CD14-positive monocyte (primary cell): ENCODE measurements at regions not wholly inside any gene's neighbourhood (a gene's known extent, or its start where the extent isn't known, plus 50 kb on each side); places are given as distances from the start of the nearest gene placed in this dataset.

Experiments
- DNase-seq, 3 donors: peaks; one replicate each; pipeline ENCODE4 v3.0.0-alpha.2; 2011 to 2022
- H2AFZ ChIP-seq: 2 replicates; pipeline ENCODE4 v1.6.0; 2012; ENCODE audit warnings: mild to moderate bottlenecking, low read depth, low read length, inconsistent platforms; ENCODE audit not compliant: insufficient read depth, poor library complexity, severe bottlenecking
- H3K27ac ChIP-seq, 2 donors: 1 replicate in 1 of 2; 2 replicates in 1 of 2; pipeline ENCODE4 v1.5.1; 2012 to 2013; ENCODE audit warnings: low read length in 2 of 2, control low read depth in 1 of 2, inconsistent platforms in 1 of 2, low read depth in 1 of 2, mild to moderate bottlenecking in 1 of 2
- H3K27me3 ChIP-seq, 2 donors: one replicate each; pipeline versions ENCODE4 v1.6.0 to v1.6.1; 2011 to 2013; ENCODE audit warnings: low read length in 2 of 2; ENCODE audit not compliant: control insufficient read depth in 2 of 2, insufficient read depth in 2 of 2
- H3K36me3 ChIP-seq, 2 donors: replicated peaks in 1 of 2; 1 replicate in 1 of 2; 2 replicates in 1 of 2; pipeline versions ENCODE4 v1.5.1 to v1.6.1; 2012 to 2013; ENCODE audit warnings: low read length in 2 of 2, control low read depth in 1 of 2, inconsistent platforms in 1 of 2, mild to moderate bottlenecking in 1 of 2; ENCODE audit not compliant: insufficient read depth in 2 of 2, control insufficient read depth in 1 of 2
- H3K4me1 ChIP-seq, 2 donors: 1 replicate in 1 of 2; 2 replicates in 1 of 2; pipeline versions ENCODE4 v1.5.1 to v1.6.1; 2012 to 2013; ENCODE audit warnings: low read length in 2 of 2, control low read depth in 1 of 2, inconsistent platforms in 1 of 2, mild to moderate bottlenecking in 1 of 2, moderate library complexity in 1 of 2; ENCODE audit not compliant: insufficient read depth in 2 of 2, control insufficient read depth in 1 of 2
- H3K4me2 ChIP-seq: replicated peaks from 2 replicates; pipeline ENCODE3; 2012; ENCODE audit warnings: low read length, moderate library complexity, mild to moderate bottlenecking; ENCODE audit not compliant: poor library complexity, severe bottlenecking; ENCODE audit errors: extremely low read depth
- H3K4me3 ChIP-seq, 3 experiments: fragments of 200-600 bp in 1 of 3; sonication (generic) in 1 of 3; replicated peaks in 1 of 3; 1 replicate in 2 of 3; 2 replicates in 1 of 3; pipeline ENCODE4 v1.5.1; 2011 to 2013; ENCODE audit warnings: low read length in 3 of 3, mild to moderate bottlenecking in 3 of 3, control low read depth in 2 of 3, low read depth in 2 of 3, inconsistent platforms in 1 of 3, moderate library complexity in 1 of 3
- H3K79me2 ChIP-seq: 2 replicates; pipeline ENCODE4 v1.6.0; 2012; ENCODE audit warnings: mild to moderate bottlenecking, control low read depth, inconsistent platforms, low read length, moderate library complexity; ENCODE audit not compliant: insufficient read depth
- H3K9ac ChIP-seq: 2 replicates; pipeline ENCODE4 v1.6.0; 2017; ENCODE audit warnings: low read length, mild to moderate bottlenecking; ENCODE audit not compliant: insufficient read depth, poor library complexity, severe bottlenecking
- H3K9me3 ChIP-seq, 2 donors: replicated peaks in 1 of 2; 1 replicate in 1 of 2; 2 replicates in 1 of 2; pipeline versions ENCODE4 v1.5.1 to v1.6.1; 2012 to 2013; ENCODE audit warnings: low read length in 2 of 2, control low read depth in 1 of 2; ENCODE audit not compliant: control insufficient read depth in 1 of 2, insufficient read depth in 1 of 2
- H4K20me1 ChIP-seq: 2 replicates; pipeline ENCODE4 v1.6.0; 2012; ENCODE audit warnings: mild to moderate bottlenecking, low read length, control low read depth, moderate library complexity; ENCODE audit not compliant: insufficient read depth
- H3K27ac Mint-ChIP-seq, 7 donors: one replicate each; pipeline ENCODE4 v1.8.0; 2020; ENCODE audit warnings: mild to moderate bottlenecking in 7 of 7, mixed read lengths in 7 of 7, moderate library complexity in 6 of 7, inconsistent platforms in 2 of 7
- H3K27me3 Mint-ChIP-seq, 3 donors: one replicate each; pipeline ENCODE4 v1.8.0; 2021 to 2022; ENCODE audit warnings: low read depth in 3 of 3, mild to moderate bottlenecking in 3 of 3, mixed read lengths in 3 of 3, moderate library complexity in 3 of 3, inconsistent platforms in 1 of 3
- H3K36me3 Mint-ChIP-seq, 2 donors: one replicate each; pipeline ENCODE4 v1.8.0; 2020; ENCODE audit warnings: mixed read lengths in 2 of 2, inconsistent platforms in 1 of 2, mild to moderate bottlenecking in 1 of 2
- H3K4me1 Mint-ChIP-seq: one replicate; pipeline ENCODE4 v1.8.0; 2020; ENCODE audit warnings: mild to moderate bottlenecking, mixed read lengths
- H3K4me3 Mint-ChIP-seq, 2 donors: one replicate each; pipeline ENCODE4 v1.8.0; 2020; ENCODE audit warnings: mild to moderate bottlenecking in 2 of 2, mixed read lengths in 2 of 2, moderate library complexity in 1 of 2
- H3K9me3 Mint-ChIP-seq, 7 donors: one replicate each; pipeline ENCODE4 v1.8.0; 2020 to 2022; ENCODE audit warnings: mixed read lengths in 7 of 7, mild to moderate bottlenecking in 6 of 7, moderate library complexity in 6 of 7, inconsistent platforms in 2 of 7
- WGBS: methylation state at CpG from one replicate; pipeline ENCODE4 v1.1.5; 2013; ENCODE audit warnings: missing lambda C conversion rate; ENCODE audit not compliant: insufficient coverage; 5-methylcytosine and 5-hydroxymethylcytosine counted together
- intact Hi-C, 2 donors: fragments of 100-400 bp; cut with micrococcal nuclease; formaldehyde crosslinking; loops; one replicate each; pipeline versions ENCODE4 v1.15.0 to v1.15.1; 2023
- TF ChIP-seq, protein P1 (sequence below): fragments of 200-600 bp; IDR thresholded peaks from one replicate; pipeline ENCODE4 v1.8.0; 2022; ENCODE audit warnings: antibody characterized with exemption, mild to moderate bottlenecking

DNA sequence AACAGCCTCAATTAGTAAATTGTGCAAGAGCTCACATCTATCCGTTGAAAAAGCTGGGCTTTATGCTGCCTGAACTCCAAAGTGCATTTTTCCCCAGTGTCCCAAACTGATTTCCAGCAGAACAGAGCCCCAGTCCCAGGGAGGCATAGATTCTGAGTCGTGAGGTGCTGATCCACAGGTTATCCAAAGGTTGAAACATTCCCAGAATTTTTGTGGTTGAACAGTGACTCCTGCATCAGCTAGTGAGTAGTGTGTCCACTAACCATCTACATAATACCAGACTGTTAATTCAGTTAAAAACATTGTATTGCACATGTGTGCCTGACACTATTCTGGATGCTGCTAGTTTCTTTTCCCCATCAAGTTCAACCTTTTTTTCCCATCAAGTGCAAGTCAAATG, 761.5 kb downstream of the GATA3 start:
- H3K4me1 ChIP-seq, result no peaks in the 10 kb centered on the region
- Mint-ChIP-seq H3K4me3 (no peak overlapping the region), H3K36me3 (no peaks in the 10 kb centered on the region), H3K4me1 (no peaks in the 10 kb centered on the region), H3K27ac (no peak overlapping the region), H3K27me3 (no peaks in the 10 kb centered on the region), H3K9me3 (peaks cover 0 to 7% (median 3%) of the 10 kb centered on the region in 7 donors)
- no peak overlapping the region for H3K4me3 ChIP-seq
- intact Hi-C loops, result no loop called here
- no peaks in the 10 kb centered on the region for H3K79me2 ChIP-seq
- no peak overlapping the region for H3K27ac ChIP-seq
- no peaks in the 10 kb centered on the region for H3K27me3 ChIP-seq
- no peak overlapping the region for H3K4me2 ChIP-seq
- DNase-seq, result no peak
- 89% methylated on average over 1 of the region's 2 CpGs for whole genome bisulfite sequencing
- H3K9me3 ChIP-seq, result no peaks in the 10 kb centered on the region
- H3K36me3 ChIP-seq, result no peaks in the 10 kb centered on the region
- TF ChIP-seq, protein P1, sequence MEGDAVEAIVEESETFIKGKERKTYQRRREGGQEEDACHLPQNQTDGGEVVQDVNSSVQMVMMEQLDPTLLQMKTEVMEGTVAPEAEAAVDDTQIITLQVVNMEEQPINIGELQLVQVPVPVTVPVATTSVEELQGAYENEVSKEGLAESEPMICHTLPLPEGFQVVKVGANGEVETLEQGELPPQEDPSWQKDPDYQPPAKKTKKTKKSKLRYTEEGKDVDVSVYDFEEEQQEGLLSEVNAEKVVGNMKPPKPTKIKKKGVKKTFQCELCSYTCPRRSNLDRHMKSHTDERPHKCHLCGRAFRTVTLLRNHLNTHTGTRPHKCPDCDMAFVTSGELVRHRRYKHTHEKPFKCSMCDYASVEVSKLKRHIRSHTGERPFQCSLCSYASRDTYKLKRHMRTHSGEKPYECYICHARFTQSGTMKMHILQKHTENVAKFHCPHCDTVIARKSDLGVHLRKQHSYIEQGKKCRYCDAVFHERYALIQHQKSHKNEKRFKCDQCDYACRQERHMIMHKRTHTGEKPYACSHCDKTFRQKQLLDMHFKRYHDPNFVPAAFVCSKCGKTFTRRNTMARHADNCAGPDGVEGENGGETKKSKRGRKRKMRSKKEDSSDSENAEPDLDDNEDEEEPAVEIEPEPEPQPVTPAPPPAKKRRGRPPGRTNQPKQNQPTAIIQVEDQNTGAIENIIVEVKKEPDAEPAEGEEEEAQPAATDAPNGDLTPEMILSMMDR, result no peak
- H2AFZ ChIP-seq, result no peak overlapping the region
- no peaks in the 10 kb centered on the region for H4K20me1 ChIP-seq
- no peak overlapping the region for H3K9ac ChIP-seq

DNA sequence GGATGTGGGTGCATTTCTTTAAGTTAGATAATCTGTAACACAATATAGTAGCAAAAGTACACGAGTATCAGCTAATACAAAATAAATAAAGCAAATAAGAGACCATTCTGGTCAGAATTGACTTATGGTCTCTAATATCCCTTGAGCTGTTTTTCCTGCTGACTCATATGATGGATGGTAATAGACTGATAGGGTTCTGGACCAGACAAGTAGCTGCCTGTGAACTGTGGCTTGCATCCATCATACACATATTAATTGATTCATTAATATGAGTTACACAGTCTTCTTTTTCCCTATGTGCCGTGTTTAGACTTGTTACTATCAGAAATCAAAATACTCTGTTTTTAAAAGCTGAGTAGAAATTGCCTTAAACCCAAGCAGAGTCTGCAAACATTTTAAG, 762.8 kb downstream of the GATA3 start:
- Histone ChIP-seq H3K4me3 (no peak overlapping the region), H3K27me3 (no peaks in the 10 kb centered on the region), H3K27ac (no peak overlapping the region), H4K20me1 (no peaks in the 10 kb centered on the region), H2AFZ (no peak overlapping the region), H3K4me1 (no peaks in the 10 kb centered on the region), H3K4me2 (no peak overlapping the region), H3K36me3 (no peaks in the 10 kb centered on the region), H3K9me3 (no peaks in the 10 kb centered on the region), H3K79me2 (no peaks in the 10 kb centered on the region), H3K9ac (no peak overlapping the region)
- Mint-ChIP-seq H3K27ac (no peak overlapping the region), H3K4me1 (no peaks in the 10 kb centered on the region), H3K4me3 (no peak overlapping the region), H3K27me3 (no peaks in the 10 kb centered on the region), H3K9me3 (peaks cover 0 to 6% (median 4%) of the 10 kb centered on the region in 7 donors), H3K36me3 (no peaks in the 10 kb centered on the region)
- DNase-seq, result no peak
- intact Hi-C loops, result no loop called here
- TF ChIP-seq, protein P1, result no peak
- no CpG with 5 or more reads among the region's 2 CpGs for WGBS
